A549 (cell line): ENCODE measurements at regions not wholly inside any gene's neighbourhood (a gene's known extent, or its start where the extent isn't known, plus 50 kb on each side); places are given as distances from the start of the nearest gene placed in this dataset.

ENCODE experiments used
- CEBPB ChIP-seq, 2 experiments: fragments of >200 bp in 1 of 2; sonication (Bioruptor Twin) in 1 of 2; formaldehyde crosslinking in 1 of 2; IDR thresholded peaks; 2 replicates each; pipeline ENCODE4 v1.6.1; 2012 to 2016
- CTCF ChIP-seq: fragments of >200 bp; sonication (Bioruptor Twin); formaldehyde crosslinking; IDR thresholded peaks from 3 replicates; pipeline ENCODE4 v1.5.1; 2016
- EP300 ChIP-seq, 2 experiments: fragments of >200 bp; sonication (Bioruptor Twin); formaldehyde crosslinking; IDR thresholded peaks; 2 replicates in 1 of 2; 3 replicates in 1 of 2; pipeline ENCODE4 v1.6.1; 2016 to 2017
- JUNB ChIP-seq: fragments of >200 bp; sonication (Bioruptor Twin); formaldehyde crosslinking; IDR thresholded peaks from 2 replicates; pipeline ENCODE4 v1.6.1; 2016
- POLR2A ChIP-seq: IDR thresholded peaks from 2 replicates; pipeline ENCODE4 v1.6.1; 2012; ENCODE audit warnings: mild to moderate bottlenecking, low read length
- REST ChIP-seq: fragments of 200-600 bp; sonication (generic); IDR thresholded peaks from 2 replicates; pipeline ENCODE4 v1.6.1; 2016; ENCODE audit warnings: antibody characterized with exemption, mild to moderate bottlenecking, moderate library complexity

GRCh38 chr10:113261161-113261560 lies 291.7 kb upstream of the HABP2 start:
- TF ChIP-seq CTCF, result no peak
- TF ChIP-seq CEBPB (IDR thresholded peaks at IDR 0.05), result no peak
- no peak for TF ChIP-seq POLR2A
- TF ChIP-seq REST, result no peak
- no peak for TF ChIP-seq JUNB
- TF ChIP-seq EP300 (IDR thresholded peaks at IDR 0.05), result no peak
